Vagina (tissue), 2 donors: ENCODE measurements at regions not wholly inside any gene's neighbourhood (a gene's known extent, or its start where the extent isn't known, plus 50 kb on each side); places are given as distances from the start of the nearest gene placed in this dataset.

Experiments used
- DNase-seq, 2 donors: peaks; one replicate each; pipeline ENCODE4 v3.0.0-alpha.2; 2017; ENCODE audit errors: extremely low spot score in 2 of 2
- H3K27ac ChIP-seq: fragments of 200-600 bp; sonication (generic); one replicate; pipeline ENCODE4 v1.5.1; 2019
- H3K27me3 ChIP-seq: fragments of 200-600 bp; sonication (generic); one replicate; pipeline ENCODE4 v1.5.1; 2019
- H3K36me3 ChIP-seq, 2 donors: fragments of 200-600 bp; sonication (generic); one replicate each; pipeline ENCODE4 v1.5.1; 2017 to 2019
- H3K4me1 ChIP-seq: fragments of 200-600 bp; sonication (generic); one replicate; pipeline ENCODE4 v1.5.1; 2019
- H3K4me3 ChIP-seq, 2 donors: fragments of 200-600 bp; sonication (generic); 1 replicate in 1 of 2; 2 replicates in 1 of 2; pipeline ENCODE4 v1.5.1; 2016 to 2019
- H3K9me3 ChIP-seq: fragments of 200-600 bp; sonication (generic); one replicate; pipeline ENCODE4 v1.5.1; 2019
- CTCF ChIP-seq, 3 experiments: fragments of 450-650 bp in 2 of 3; fragments of 200-600 bp in 1 of 3; sonication (generic) in 1 of 3; IDR thresholded peaks; one replicate each; pipeline ENCODE4 v1.5.1; 2017 to 2019; ENCODE audit warnings: antibody characterized with exemption in 3 of 3, mild to moderate bottlenecking in 2 of 3, moderate library complexity in 2 of 3
- POLR2A ChIP-seq, 2 donors: fragments of 450-650 bp; IDR thresholded peaks; one replicate each; pipeline ENCODE4 v1.6.1; 2017; ENCODE audit warnings: antibody characterized with exemption in 2 of 2, mild to moderate bottlenecking in 2 of 2, moderate library complexity in 2 of 2
- POLR2AphosphoS5 ChIP-seq, 2 donors: sonication (generic); formaldehyde crosslinking; IDR thresholded peaks; one replicate each; pipeline ENCODE4 v1.9.0; 2017; ENCODE audit warnings: antibody characterized with exemption in 2 of 2, mild to moderate bottlenecking in 2 of 2, low read depth in 1 of 2; ENCODE audit not compliant: insufficient read depth in 1 of 2
- intact Hi-C: fragments of 100-400 bp; cut with DNase I; formaldehyde crosslinking; loops from one replicate; pipeline ENCODE4 v1.15.1; 2023

DNA sequence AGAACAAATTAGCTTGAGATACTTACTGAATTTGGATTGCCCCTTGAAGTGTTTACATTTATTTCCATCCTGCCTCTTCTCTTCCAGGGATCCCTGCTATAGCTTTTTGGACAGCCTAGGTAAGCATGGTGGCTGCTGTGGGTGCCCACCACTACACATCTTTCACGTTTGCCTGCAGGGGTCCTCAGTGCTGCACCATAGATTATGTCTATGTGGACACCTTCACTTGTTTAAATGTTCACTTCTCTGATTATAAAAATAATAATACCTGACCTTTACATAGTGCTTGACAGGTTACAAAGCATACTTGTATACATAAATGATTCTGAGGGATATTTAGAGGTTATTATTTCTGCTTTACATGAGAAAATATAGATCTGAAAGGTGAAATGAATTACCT, 67.9 kb upstream of the SLC4A4 start:
- Histone ChIP-seq H3K27me3 (no peaks in the 10 kb centered on the region), H3K9me3 (no peaks in the 10 kb centered on the region), H3K4me3 (no peak overlapping the region), H3K27ac (no peak overlapping the region), H3K36me3 (no peaks in the 10 kb centered on the region), H3K4me1 (no peaks in the 10 kb centered on the region)
- DNase-seq: no peak
- TF ChIP-seq CTCF (IDR thresholded peaks at IDR 0.05) (no peak), POLR2AphosphoS5 (IDR thresholded peaks at IDR 0.05; ENCODE audit: insufficient read depth in 1 of 2, low read depth in 1 of 2) (no peak), POLR2A (IDR thresholded peaks at IDR 0.05) (no peak)
- intact Hi-C loops: no loop called here

GRCh38 chr4:71272976-71273375, 65.8 kb upstream of the SLC4A4 start:
- TF ChIP-seq POLR2A (IDR thresholded peaks at IDR 0.05) (no peak), POLR2AphosphoS5 (IDR thresholded peaks at IDR 0.05; ENCODE audit: insufficient read depth in 1 of 2, low read depth in 1 of 2) (no peak), CTCF (IDR thresholded peaks at IDR 0.05) (no peak)
- Histone ChIP-seq H3K9me3 (no peaks in the 10 kb centered on the region), H3K4me1 (no peaks in the 10 kb centered on the region), H3K36me3 (no peaks in the 10 kb centered on the region), H3K27ac (no peak overlapping the region), H3K27me3 (no peaks in the 10 kb centered on the region), H3K4me3 (no peak overlapping the region)
- DNase-seq: no peak
- intact Hi-C loops: no loop called here

GRCh38 chr4:71275004-71275403, 63.8 kb upstream of the SLC4A4 start:
- no peak for TF ChIP-seq CTCF (IDR thresholded peaks at IDR 0.05)
- H3K27ac ChIP-seq: no peak overlapping the region
- no peaks in the 10 kb centered on the region for H3K9me3 ChIP-seq
- H3K36me3 ChIP-seq: no peaks in the 10 kb centered on the region
- no peaks in the 10 kb centered on the region for H3K4me1 ChIP-seq
- DNase-seq: no peak
- intact Hi-C loops: no loop called here
- no peak overlapping the region for H3K4me3 ChIP-seq
- H3K27me3 ChIP-seq: no peaks in the 10 kb centered on the region

DNA sequence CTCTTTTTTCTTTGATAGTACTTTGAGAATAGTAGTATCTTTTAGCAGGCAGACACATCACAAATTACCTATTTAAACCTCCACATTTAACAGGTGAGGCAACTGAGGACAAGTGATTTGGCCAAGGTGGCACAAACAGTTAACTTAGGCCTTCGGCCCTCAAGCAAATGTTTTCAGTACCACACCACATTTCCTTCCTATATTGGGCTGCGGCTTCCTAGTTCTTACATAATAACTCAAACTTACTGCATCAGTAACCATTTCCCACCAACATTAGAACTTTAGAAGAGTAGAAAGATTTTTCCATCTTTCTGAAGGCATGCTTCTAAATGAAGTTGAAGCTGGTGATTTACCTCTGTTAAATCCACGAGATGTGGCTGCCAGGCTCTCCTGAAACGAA, 63.2 kb upstream of the SLC4A4 start:
- Histone ChIP-seq H3K27me3 (no peaks in the 10 kb centered on the region), H3K4me1 (no peaks in the 10 kb centered on the region), H3K4me3 (no peak overlapping the region), H3K36me3 (no peaks in the 10 kb centered on the region), H3K9me3 (no peaks in the 10 kb centered on the region), H3K27ac (no peak overlapping the region)
- intact Hi-C loops: no loop called here
- no peak for DNase-seq
- TF ChIP-seq CTCF (IDR thresholded peaks at IDR 0.05) (no peak), POLR2A (IDR thresholded peaks at IDR 0.05) (no peak), POLR2AphosphoS5 (IDR thresholded peaks at IDR 0.05; ENCODE audit: insufficient read depth in 1 of 2, low read depth in 1 of 2) (no peak)

- intact Hi-C loops: no loop called here
- no peak for DNase-seq
- H3K4me1 ChIP-seq: no peaks in the 10 kb centered on the region
- no peak for TF ChIP-seq CTCF (IDR thresholded peaks at IDR 0.05)
- TF ChIP-seq POLR2AphosphoS5 (IDR thresholded peaks at IDR 0.05; ENCODE audit: insufficient read depth in 1 of 2, low read depth in 1 of 2): no peak
- no peak for TF ChIP-seq POLR2A (IDR thresholded peaks at IDR 0.05)
- H3K4me3 ChIP-seq: no peak overlapping the region
- no peak overlapping the region for H3K27ac ChIP-seq
- H3K9me3 ChIP-seq: no peaks in the 10 kb centered on the region
- no peaks in the 10 kb centered on the region for H3K36me3 ChIP-seq
- no peaks in the 10 kb centered on the region for H3K27me3 ChIP-seq
These were observed 61.5 kb upstream of the SLC4A4 start for GRCh38 chr4:71277353-71277752.
